ENCODE measurements at regions not wholly inside any gene's neighbourhood (a gene's known extent, or its start where the extent isn't known, plus 50 kb on each side); places are given as distances from the start of the nearest gene placed in this dataset.

DNA sequence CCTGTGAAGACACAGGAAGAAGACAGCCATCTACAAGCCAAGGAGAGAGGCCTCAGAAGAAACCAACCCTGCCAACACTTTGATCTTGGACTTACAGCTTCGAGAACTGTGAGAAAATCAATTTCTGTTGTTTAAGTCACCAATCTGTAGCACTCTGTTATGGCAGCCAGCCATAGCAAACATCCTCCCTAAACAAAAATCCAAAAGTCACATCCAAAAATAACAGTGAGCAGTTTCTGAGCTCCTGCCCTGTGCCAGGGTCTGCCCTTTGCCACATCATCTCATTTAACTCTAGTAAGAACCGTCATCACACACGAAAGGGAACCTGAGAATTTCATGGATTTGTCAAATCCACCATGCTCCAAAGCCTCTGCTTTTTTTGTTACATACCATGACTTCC is 118.8 kb downstream of the TRIM36 start:
- ChIA-PET POLR2A (no interaction called here), RAD21 (ENCODE audit: unreplicated experiment) (no interaction called here), SMC1A (ENCODE audit: uncharacterized antibody, unreplicated experiment) (no interaction called here), CTCF (no interaction called here)
- Histone ChIP-seq H3K4me2 (ENCODE audit: control insufficient read depth, insufficient read depth) (no peak overlapping the region), H3K9ac (ENCODE audit: control insufficient read depth, insufficient read depth, low read length) (no peak overlapping the region), H3K4me3 (no peak overlapping the region), H3K27me3 (replicated peaks in 1 of 2; ENCODE audit: control insufficient read depth in 2 of 2, insufficient read depth in 2 of 2, low read length in 1 of 2) (no peaks in the 10 kb centered on the region), H3K4me1 (ENCODE audit: control insufficient read depth, insufficient read depth, low read length) (no peaks in the 10 kb centered on the region), H2AFZ (ENCODE audit: control insufficient read depth, low read depth, low read length) (no peak overlapping the region), H3K9me3 (replicated peaks; ENCODE audit: control insufficient read depth, insufficient read depth, low read length) (no peaks in the 10 kb centered on the region), H3K27ac (ENCODE audit: control insufficient read depth, insufficient read depth) (no peak overlapping the region), H3K79me2 (ENCODE audit: control insufficient read depth, insufficient read depth, low read length) (no peaks in the 10 kb centered on the region), H4K20me1 (ENCODE audit: control insufficient read depth, insufficient read depth) (no peaks in the 10 kb centered on the region), H3K36me3 (ENCODE audit: control insufficient read depth in 2 of 2, insufficient read depth in 2 of 2, low read length in 1 of 2) (no peaks in the 10 kb centered on the region)
- no peak for DNase-seq (ENCODE audit: low read depth, low spot score)
- TF ChIP-seq, protein P1, sequence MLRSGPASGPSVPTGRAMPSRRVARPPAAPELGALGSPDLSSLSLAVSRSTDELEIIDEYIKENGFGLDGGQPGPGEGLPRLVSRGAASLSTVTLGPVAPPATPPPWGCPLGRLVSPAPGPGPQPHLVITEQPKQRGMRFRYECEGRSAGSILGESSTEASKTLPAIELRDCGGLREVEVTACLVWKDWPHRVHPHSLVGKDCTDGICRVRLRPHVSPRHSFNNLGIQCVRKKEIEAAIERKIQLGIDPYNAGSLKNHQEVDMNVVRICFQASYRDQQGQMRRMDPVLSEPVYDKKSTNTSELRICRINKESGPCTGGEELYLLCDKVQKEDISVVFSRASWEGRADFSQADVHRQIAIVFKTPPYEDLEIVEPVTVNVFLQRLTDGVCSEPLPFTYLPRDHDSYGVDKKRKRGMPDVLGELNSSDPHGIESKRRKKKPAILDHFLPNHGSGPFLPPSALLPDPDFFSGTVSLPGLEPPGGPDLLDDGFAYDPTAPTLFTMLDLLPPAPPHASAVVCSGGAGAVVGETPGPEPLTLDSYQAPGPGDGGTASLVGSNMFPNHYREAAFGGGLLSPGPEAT (IDR thresholded peaks at IDR 0.05; ENCODE audit: low read depth): no peak
- no peak for TF ChIP-seq SRF (IDR thresholded peaks at IDR 0.05; ENCODE audit: low read depth in 2 of 2, low read length in 2 of 2)
- no peak for TF ChIP-seq FOS (IDR thresholded peaks at IDR 0.05; ENCODE audit: borderline replicate concordance, extremely low read depth, insufficient read length)
- no peak for TF ChIP-seq TARDBP (IDR thresholded peaks at IDR 0.05; ENCODE audit: borderline replicate concordance)
- TF ChIP-seq STAT3 (IDR thresholded peaks at IDR 0.05; ENCODE audit: low read depth, low read length): no peak
- TF ChIP-seq, protein P2, sequence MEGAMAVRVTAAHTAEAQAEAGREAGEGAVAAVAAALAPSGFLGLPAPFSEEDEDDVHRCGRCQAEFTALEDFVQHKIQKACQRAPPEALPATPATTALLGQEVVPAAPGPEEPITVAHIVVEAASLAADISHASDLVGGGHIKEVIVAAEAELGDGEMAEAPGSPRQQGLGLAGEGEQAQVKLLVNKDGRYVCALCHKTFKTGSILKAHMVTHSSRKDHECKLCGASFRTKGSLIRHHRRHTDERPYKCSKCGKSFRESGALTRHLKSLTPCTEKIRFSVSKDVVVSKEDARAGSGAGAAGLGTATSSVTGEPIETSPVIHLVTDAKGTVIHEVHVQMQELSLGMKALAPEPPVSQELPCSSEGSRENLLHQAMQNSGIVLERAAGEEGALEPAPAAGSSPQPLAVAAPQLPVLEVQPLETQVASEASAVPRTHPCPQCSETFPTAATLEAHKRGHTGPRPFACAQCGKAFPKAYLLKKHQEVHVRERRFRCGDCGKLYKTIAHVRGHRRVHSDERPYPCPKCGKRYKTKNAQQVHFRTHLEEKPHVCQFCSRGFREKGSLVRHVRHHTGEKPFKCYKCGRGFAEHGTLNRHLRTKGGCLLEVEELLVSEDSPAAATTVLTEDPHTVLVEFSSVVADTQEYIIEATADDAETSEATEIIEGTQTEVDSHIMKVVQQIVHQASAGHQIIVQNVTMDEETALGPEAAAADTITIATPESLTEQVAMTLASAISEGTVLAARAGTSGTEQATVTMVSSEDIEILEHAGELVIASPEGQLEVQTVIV (IDR thresholded peaks at IDR 0.05; ENCODE audit: borderline replicate concordance, partially characterized antibody): no peak
- TF ChIP-seq YY1 (IDR thresholded peaks at IDR 0.05; ENCODE audit: low read depth, low read length): no peak
- TF ChIP-seq EZH2 (IDR thresholded peaks at IDR 0.05; ENCODE audit: borderline replicate concordance, control insufficient read depth, low read depth, low read length): no peak
- TF ChIP-seq LARP7 (IDR thresholded peaks at IDR 0.05): no peak
- WGBS (ENCODE audit: insufficient coverage, insufficient replicate concordance, low lambda C conversion rate, missing lambda C conversion rate): 0% methylated on average over 3 of the region's 3 CpGs
- no peak for ATAC-seq
- FAIRE-seq: no peak
- in situ Hi-C loops (cut with MboI) (no loop called here), intact Hi-C loops (cut with micrococcal nuclease; ENCODE audit: unreplicated experiment) (no loop called here)
- BruUV-seq (replicated peaks): no TSS peak
